ENCODE measurements at regions not wholly inside any gene's neighbourhood (a gene's known extent, or its start where the extent isn't known, plus 50 kb on each side); places are given as distances from the start of the nearest gene placed in this dataset.

DNA sequence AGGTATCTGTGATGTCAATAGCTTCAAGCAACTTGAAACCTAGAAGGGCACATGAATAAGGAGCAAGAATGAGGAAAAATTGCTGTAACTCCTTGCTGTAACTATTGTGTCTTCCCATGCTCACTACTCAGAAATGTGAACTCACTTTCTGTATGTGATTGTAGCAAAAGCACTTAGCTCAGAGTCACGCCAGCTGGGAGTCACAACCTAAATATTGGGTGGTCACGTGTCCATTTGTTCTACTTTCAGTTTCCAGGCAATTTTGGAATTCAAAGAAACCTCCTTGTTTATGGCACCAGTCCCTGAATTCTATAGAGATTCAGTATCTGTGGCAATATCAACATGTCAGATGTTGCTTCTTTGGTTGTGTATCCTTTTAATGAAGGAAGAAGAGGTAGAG is 241.6 kb upstream of the AZI2 start:
- H3K27ac Mint-ChIP-seq: no peak overlapping the region
- H3K27me3 Mint-ChIP-seq (ENCODE audit: low read depth, poor library complexity): peaks cover 4% of the 10 kb centered on the region
- no peaks in the 10 kb centered on the region for H3K36me3 Mint-ChIP-seq (ENCODE audit: low read depth)
- TF ChIP-seq, protein P1, sequence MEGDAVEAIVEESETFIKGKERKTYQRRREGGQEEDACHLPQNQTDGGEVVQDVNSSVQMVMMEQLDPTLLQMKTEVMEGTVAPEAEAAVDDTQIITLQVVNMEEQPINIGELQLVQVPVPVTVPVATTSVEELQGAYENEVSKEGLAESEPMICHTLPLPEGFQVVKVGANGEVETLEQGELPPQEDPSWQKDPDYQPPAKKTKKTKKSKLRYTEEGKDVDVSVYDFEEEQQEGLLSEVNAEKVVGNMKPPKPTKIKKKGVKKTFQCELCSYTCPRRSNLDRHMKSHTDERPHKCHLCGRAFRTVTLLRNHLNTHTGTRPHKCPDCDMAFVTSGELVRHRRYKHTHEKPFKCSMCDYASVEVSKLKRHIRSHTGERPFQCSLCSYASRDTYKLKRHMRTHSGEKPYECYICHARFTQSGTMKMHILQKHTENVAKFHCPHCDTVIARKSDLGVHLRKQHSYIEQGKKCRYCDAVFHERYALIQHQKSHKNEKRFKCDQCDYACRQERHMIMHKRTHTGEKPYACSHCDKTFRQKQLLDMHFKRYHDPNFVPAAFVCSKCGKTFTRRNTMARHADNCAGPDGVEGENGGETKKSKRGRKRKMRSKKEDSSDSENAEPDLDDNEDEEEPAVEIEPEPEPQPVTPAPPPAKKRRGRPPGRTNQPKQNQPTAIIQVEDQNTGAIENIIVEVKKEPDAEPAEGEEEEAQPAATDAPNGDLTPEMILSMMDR (IDR thresholded peaks at IDR 0.05): no peak
- no peaks in the 10 kb centered on the region for H3K4me1 Mint-ChIP-seq
- no peak for DNase-seq
- no peak overlapping the region for H3K4me3 Mint-ChIP-seq
- no peaks in the 10 kb centered on the region for H3K9me3 Mint-ChIP-seq

DNA sequence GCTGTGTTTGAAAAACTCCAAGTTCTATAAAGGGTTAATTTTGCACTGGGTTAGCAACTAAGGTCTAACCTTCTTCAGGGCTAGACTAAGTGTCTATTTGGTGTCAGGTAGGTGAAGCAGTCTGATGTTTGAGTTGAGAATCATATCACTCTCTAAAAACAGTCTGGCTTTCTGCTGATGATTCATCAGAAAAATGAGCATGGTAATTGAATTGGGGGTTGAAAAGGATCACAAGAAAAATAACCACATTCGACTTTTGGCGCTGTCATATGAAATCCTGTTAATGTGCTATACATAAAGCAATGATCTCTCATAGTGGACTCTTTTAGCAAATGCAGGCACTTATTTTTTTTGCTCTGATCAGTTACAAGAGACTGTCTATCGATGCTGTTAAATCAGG is 242.2 kb upstream of the AZI2 start:
- no peak for DNase-seq
- Mint-ChIP-seq H3K27ac (no peak overlapping the region), H3K4me1 (no peaks in the 10 kb centered on the region), H3K36me3 (ENCODE audit: low read depth) (no peaks in the 10 kb centered on the region), H3K4me3 (no peak overlapping the region), H3K27me3 (ENCODE audit: low read depth, poor library complexity) (peaks cover 4% of the 10 kb centered on the region), H3K9me3 (no peaks in the 10 kb centered on the region)
- TF ChIP-seq, protein P1 (IDR thresholded peaks at IDR 0.05): no peak

DNA sequence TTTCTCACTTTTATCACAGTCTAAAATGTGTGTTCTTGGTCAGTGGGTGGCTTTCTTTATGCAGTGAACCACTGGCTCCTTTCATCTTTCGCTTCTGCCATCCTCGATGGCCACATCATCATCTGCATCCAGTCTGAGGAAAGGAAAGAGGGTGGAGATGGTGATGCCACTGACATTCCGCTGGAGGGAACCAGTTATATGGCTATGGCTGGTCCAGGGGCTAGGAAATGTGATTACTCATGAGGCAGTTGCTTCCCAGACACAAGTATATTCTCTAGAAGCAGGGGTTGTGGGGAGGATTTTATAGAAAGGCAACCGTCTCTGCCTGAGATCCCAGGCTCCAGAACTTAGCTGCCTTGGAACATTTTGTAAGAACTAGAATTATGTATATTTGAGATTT is 246.7 kb upstream of the AZI2 start:
- DNase-seq: no peak
- H3K27ac Mint-ChIP-seq: no peak overlapping the region
- peaks cover 7% of the 10 kb centered on the region for H3K27me3 Mint-ChIP-seq (ENCODE audit: low read depth, poor library complexity)
- no peaks in the 10 kb centered on the region for H3K4me1 Mint-ChIP-seq
- no peaks in the 10 kb centered on the region for H3K36me3 Mint-ChIP-seq (ENCODE audit: low read depth)
- no peak overlapping the region for H3K4me3 Mint-ChIP-seq
- TF ChIP-seq, protein P1 (IDR thresholded peaks at IDR 0.05): no peak
- no peaks in the 10 kb centered on the region for H3K9me3 Mint-ChIP-seq

DNA sequence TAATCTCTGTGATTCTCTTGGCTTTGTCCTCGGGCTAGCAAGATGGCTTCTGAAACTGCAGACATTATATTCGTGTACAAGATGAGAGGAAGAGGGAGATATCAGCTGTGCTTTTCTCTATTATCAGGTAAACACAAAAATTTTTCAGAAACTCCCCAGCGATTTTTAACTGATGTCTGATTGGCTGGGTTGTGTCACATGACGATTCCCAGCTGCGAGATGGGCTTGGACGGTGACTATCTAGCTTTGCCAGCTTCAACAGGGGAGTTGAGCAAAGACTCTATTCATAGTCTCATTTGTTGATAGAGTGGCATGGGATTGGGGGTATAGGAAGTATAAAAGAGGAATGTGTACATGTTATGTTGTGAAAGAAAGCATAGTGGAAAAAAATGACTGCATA is 248.8 kb upstream of the AZI2 start:
- Mint-ChIP-seq H3K4me3 (no peak overlapping the region), H3K36me3 (ENCODE audit: low read depth) (no peaks in the 10 kb centered on the region), H3K27me3 (ENCODE audit: low read depth, poor library complexity) (peaks cover 3% of the 10 kb centered on the region), H3K27ac (no peak overlapping the region), H3K9me3 (no peaks in the 10 kb centered on the region), H3K4me1 (no peaks in the 10 kb centered on the region)
- no peak for DNase-seq
- TF ChIP-seq, protein P1 (IDR thresholded peaks at IDR 0.05): no peak

DNA sequence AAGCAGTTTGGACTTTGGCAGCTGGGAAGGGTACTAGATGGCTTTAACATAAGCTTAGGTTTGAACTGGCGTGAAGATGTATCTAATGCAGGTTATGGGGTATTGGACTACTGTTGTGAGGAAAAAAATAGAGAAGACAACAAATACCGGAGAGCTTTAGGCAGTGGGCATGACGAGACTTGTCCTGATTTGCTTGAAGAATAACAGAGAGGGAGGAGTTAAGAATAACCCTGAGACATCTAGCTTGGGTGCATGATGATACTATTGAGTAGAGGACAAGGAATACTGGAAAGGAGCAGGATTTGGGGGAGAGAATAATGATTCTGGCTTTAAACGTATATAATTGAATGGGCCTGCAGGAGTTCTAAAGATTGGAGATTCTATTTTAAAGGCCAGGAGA is 249.5 kb upstream of the AZI2 start:
- H3K36me3 Mint-ChIP-seq (ENCODE audit: low read depth): no peaks in the 10 kb centered on the region
- H3K27ac Mint-ChIP-seq: no peak overlapping the region
- no peak overlapping the region for H3K4me3 Mint-ChIP-seq
- no peaks in the 10 kb centered on the region for H3K9me3 Mint-ChIP-seq
- no peaks in the 10 kb centered on the region for H3K4me1 Mint-ChIP-seq
- H3K27me3 Mint-ChIP-seq (ENCODE audit: low read depth, poor library complexity): peaks cover 3% of the 10 kb centered on the region
- DNase-seq: no peak
- TF ChIP-seq, protein P1 (IDR thresholded peaks at IDR 0.05): no peak

DNA sequence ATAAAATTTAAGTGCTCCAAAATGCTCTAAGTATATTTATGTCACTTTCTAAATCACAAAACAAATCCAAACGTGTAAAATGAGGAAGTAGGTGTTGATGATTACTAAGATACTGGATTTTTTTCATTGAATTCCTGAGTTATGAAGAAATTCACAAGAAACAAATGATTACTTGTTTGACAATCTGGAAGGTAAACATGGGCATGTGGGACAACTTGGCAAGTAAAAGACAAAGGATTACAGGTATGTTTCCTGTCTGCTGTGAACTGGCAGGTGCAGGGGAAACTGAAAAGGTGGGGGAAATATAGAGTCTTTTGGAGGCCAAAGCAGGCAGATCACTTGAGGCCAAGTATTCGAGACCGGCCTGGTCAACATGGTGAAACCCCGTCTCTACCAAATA is 252.7 kb upstream of the AZI2 start:
- no peak for DNase-seq
- H3K27ac Mint-ChIP-seq: no peak overlapping the region
- H3K9me3 Mint-ChIP-seq: no peaks in the 10 kb centered on the region
- H3K4me1 Mint-ChIP-seq: no peaks in the 10 kb centered on the region
- no peaks in the 10 kb centered on the region for H3K36me3 Mint-ChIP-seq (ENCODE audit: low read depth)
- TF ChIP-seq, protein P1 (IDR thresholded peaks at IDR 0.05): no peak
- H3K4me3 Mint-ChIP-seq: no peak overlapping the region
- H3K27me3 Mint-ChIP-seq (ENCODE audit: low read depth, poor library complexity): peaks cover 3% of the 10 kb centered on the region

All from nephron progenitor cell (in vitro differentiated cells).